ENCODE measurements at regions not wholly inside any gene's neighbourhood (a gene's known extent, or its start where the extent isn't known, plus 50 kb on each side); places are given as distances from the start of the nearest gene placed in this dataset.

DNA sequence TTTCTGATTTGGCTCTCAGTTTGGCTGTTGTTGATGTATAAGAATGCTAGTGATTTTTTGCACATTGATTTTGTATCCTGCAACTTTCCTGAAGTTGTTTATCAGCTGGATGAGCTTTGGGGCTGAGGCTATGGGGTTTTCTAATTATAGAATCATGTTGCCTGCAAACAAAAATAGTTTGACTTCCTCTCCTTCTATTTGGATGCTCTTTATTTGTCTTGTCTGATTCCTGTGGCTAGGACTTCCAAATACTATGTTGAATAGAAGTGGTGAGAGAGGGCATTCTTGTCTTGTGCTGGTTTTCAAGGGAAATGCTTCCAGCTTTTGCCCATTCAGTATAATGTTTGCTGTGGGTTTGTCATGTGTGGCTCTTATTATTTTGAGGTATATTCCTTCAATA, 734.7 kb upstream of the FAM241A start:
- FAIRE-seq (no peak), DNase-seq (no peak), ATAC-seq (no peak)
- TF ChIP-seq, protein P1, sequence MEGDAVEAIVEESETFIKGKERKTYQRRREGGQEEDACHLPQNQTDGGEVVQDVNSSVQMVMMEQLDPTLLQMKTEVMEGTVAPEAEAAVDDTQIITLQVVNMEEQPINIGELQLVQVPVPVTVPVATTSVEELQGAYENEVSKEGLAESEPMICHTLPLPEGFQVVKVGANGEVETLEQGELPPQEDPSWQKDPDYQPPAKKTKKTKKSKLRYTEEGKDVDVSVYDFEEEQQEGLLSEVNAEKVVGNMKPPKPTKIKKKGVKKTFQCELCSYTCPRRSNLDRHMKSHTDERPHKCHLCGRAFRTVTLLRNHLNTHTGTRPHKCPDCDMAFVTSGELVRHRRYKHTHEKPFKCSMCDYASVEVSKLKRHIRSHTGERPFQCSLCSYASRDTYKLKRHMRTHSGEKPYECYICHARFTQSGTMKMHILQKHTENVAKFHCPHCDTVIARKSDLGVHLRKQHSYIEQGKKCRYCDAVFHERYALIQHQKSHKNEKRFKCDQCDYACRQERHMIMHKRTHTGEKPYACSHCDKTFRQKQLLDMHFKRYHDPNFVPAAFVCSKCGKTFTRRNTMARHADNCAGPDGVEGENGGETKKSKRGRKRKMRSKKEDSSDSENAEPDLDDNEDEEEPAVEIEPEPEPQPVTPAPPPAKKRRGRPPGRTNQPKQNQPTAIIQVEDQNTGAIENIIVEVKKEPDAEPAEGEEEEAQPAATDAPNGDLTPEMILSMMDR (IDR thresholded peaks at IDR 0.05): no peak
- no peaks in the 10 kb centered on the region for H3K9me3 ChIP-seq
- no peaks in the 10 kb centered on the region for H3K4me1 ChIP-seq
- no peaks in the 10 kb centered on the region for H3K36me3 ChIP-seq
- no peak overlapping the region for H3K27ac ChIP-seq
- no peak overlapping the region for H3K4me3 ChIP-seq
- intact Hi-C loops (cut with DNase I): no loop called here
- no peaks in the 10 kb centered on the region for H3K27me3 ChIP-seq

DNA sequence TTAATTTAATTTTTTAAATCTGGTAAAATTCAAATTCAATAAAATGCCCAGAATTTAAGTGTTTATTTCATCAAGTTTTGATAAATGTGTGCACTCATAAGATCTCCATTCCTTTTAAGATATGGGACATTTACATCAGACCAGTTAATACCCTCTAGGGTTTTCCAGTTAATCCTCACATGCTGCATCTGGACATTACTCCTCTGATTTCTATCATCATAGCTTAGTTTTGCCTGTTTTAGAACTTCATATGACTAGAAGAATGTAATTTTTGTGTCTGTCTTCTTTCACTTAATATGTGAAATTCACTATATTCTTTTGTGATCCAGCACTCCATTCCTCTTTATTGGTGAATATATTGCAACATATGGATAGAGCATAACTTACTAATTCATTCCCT, 727.7 kb upstream of the FAM241A start:
- Histone ChIP-seq H3K9me3 (no peaks in the 10 kb centered on the region), H3K4me3 (no peak overlapping the region), H3K4me1 (no peaks in the 10 kb centered on the region), H3K36me3 (no peaks in the 10 kb centered on the region), H3K27me3 (no peaks in the 10 kb centered on the region), H3K27ac (no peak overlapping the region)
- DNase-seq (no peak), FAIRE-seq (no peak), ATAC-seq (no peak)
- intact Hi-C loops (cut with DNase I): no loop called here
- TF ChIP-seq, protein P1 (IDR thresholded peaks at IDR 0.05): no peak

DNA sequence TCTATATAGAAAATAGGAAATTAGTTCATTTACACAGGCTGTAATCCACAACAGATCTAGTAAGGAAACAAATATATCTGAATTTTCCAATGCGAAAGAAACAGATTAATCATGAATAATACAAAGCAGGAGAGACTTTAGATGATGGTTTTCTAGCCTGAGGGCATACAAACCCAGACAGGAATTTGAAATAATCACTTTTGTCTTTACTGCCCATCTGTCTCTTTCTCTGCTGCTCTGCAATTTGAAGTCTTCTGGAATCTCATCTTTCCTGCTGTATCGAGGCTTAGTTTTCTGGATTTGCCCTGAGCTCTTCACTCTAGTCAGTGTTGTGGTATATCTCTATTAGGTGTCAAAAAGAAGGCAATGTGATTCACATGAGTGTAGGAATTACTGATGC, 711.8 kb upstream of the FAM241A start:
- Histone ChIP-seq H3K4me1 (no peaks in the 10 kb centered on the region), H3K9me3 (no peaks in the 10 kb centered on the region), H3K27ac (no peak overlapping the region), H3K4me3 (no peak overlapping the region), H3K27me3 (peaks cover 0 to 2% (median 0%) of the 10 kb centered on the region in 4 donors), H3K36me3 (no peaks in the 10 kb centered on the region)
- FAIRE-seq: no peak
- intact Hi-C loops (cut with DNase I): no loop called here
- ATAC-seq: no peak
- 49 to 53% methylated on average over 2 of the region's 2 CpGs for WGBS, 2 donors
- DNase-seq: no peak
- TF ChIP-seq, protein P1 (IDR thresholded peaks at IDR 0.05): no peak

DNA sequence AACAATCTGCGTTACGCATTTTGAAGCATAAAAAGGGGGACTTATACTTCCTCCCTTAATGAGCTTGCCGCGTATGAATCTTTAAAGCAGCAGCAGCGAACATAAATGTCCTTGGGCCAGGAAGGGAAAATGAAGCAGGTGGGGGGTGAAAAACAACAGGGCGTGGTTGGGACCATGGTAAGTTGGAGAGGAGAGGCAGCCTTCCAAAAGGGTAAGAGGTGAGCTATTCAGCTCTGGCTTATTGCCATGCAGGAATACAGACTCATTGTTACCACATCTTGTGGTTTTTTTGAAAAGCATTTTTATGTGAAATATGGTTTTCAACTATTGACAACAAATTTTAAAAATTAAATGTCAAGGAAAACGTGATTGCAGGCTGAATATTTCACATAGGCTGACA, 710.7 kb upstream of the FAM241A start:
- intact Hi-C loops (cut with DNase I): no loop called here
- Histone ChIP-seq H3K36me3 (no peaks in the 10 kb centered on the region), H3K27me3 (peaks cover 0 to 2% (median 0%) of the 10 kb centered on the region in 4 donors), H3K9me3 (no peaks in the 10 kb centered on the region), H3K27ac (no peak overlapping the region), H3K4me3 (no peak overlapping the region), H3K4me1 (no peaks in the 10 kb centered on the region)
- ATAC-seq (no peak), FAIRE-seq (no peak), DNase-seq (no peak)
- TF ChIP-seq, protein P1 (IDR thresholded peaks at IDR 0.05): no peak
- 53 to 59% methylated on average over 7 of the region's 7 CpGs for WGBS, 2 donors

DNA sequence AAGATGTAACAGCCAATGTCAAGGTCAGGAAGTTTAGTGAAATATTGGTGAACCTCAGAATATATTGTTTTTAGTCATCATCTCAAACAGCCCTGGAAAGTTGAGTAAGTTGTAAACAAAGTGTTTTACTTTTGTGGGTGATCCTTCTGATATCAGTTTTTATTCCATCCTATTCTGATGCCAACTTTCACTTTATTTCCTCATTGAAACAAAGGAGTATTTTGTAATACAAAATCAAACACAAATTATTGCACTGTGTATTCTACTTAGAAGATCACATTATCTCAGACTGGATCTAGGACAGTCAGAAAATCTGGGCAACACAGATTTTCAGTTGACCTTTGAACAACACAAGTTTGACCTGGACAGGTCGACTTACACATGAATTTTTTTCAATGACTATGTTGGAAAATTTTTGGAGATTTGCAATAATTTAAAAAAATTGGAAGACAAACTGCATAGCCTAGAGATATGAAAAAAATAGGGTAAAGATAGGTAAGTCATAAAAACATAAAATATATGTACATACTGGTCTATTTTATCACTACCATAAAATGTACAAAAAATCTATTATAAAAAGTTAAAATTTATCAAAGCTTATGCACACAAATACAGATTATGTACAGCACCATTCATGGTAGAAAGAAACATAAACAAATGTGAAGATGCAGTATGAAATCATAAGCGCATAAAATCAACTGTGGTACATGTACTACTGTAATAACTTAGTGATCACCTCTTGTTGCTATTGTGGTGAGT, 709.1 kb upstream of the FAM241A start:
- Histone ChIP-seq H3K9me3 (no peaks in the 10 kb centered on the region), H3K27me3 (no peaks in the 10 kb centered on the region), H3K4me3 (no peak overlapping the region), H3K4me1 (no peaks in the 10 kb centered on the region), H3K27ac (no peak overlapping the region), H3K36me3 (no peaks in the 10 kb centered on the region)
- DNase-seq (no peak), ATAC-seq (no peak), FAIRE-seq (no peak)
- intact Hi-C loops (cut with DNase I): no loop called here
- TF ChIP-seq, protein P1 (IDR thresholded peaks at IDR 0.05): no peak
- WGBS, 2 donors: 33 to 46% methylated on average over 2 of the region's 2 CpGs
